GM19372 (cell line): ENCODE measurements at regions not wholly inside any gene's neighbourhood (a gene's known extent, or its start where the extent isn't known, plus 50 kb on each side); places are given as distances from the start of the nearest gene placed in this dataset.
"Not testable (repeated sequence)": the region's sequence is repeated elsewhere in the genome, so short reads cannot be mapped to it uniquely, and the experiment has no call there.

Experiments used
- ATAC-seq: cut with Tn5 transposase; IDR thresholded peaks from one replicate; pipeline ENCODE4 v1.9.1; 2021; ENCODE audit warnings: mild to moderate bottlenecking, low read depth, moderate library complexity; ENCODE audit not compliant: unreplicated experiment

DNA sequence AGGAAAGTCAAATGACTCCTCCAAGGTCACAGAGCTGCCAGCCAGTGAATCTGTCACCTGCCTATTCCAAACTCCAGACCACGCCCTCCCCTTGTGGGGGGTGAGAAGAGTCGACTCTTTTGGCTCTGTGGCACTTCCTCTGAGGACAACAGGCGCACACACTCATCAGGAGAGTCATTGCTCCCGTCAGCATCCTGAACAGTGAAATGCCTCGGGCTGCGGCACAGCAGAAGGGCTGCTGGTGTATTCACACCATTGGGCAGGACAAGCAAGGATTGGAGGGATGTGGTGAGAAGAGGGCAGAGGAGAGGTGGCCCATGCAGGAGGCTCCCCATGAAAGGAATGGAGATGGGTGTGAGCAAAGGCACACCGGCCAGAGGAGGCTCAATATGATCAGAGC lies 239.0 kb downstream of the TOMM20 start:
- no peak for ATAC-seq

GRCh38 chr1:234888247-234888646 lies 240.4 kb downstream of the TOMM20 start:
- ATAC-seq, result not testable (repeated sequence)

GRCh38 chr1:234887016-234887900 lies 241.4 kb downstream of the TOMM20 start:
- ATAC-seq, result no peak

- no peak for ATAC-seq
Observed at GRCh38 chr1:234886081-234886984, 242.3 kb downstream of the TOMM20 start.

- ATAC-seq, result no peak
Observed at GRCh38 chr1:234885601-234886000, 243.0 kb downstream of the TOMM20 start.

GRCh38 chr1:234884701-234885100 lies 243.9 kb downstream of the TOMM20 start:
- ATAC-seq, result no peak

DNA sequence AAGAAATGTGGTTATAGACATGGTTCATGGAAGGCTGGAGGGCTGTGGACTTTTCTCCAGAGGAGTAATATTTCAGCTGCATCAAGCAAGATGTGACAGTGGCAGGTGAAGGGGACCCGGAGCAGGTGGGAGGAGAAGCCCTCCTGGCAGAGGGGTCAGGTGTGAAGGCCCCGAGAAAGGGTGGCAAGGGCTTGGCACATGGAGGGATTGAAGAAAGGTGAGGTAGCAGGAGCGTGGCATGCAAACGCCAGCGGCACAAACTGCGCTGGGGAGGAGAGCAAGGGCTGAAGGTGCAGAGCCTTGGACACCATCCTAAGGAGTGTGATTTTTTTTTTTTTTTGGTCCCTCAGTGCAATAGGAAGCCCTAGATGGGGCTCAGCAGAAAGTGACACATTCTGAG lies 244.6 kb downstream of the TOMM20 start:
- no peak for ATAC-seq

DNA sequence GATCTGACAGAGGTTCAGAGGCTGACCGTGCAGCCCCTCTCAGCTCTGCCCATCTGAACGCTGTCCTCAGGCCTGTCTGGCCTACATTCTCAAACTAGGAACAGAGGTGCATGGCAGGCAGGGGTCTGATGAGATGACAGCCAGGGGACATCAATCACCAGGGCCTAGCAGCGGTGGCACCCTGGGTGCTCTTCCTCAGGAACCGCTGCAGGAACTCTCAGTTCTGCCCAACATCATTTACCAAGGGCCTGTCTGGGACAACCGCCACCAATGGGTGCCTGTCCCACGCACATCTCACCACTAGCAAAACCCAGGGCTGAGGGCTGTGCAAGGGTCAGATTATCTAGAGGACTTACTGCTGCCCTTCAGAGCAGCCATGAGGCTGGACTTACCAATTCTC lies 245.7 kb downstream of the TOMM20 start:
- ATAC-seq, result no peak

DNA sequence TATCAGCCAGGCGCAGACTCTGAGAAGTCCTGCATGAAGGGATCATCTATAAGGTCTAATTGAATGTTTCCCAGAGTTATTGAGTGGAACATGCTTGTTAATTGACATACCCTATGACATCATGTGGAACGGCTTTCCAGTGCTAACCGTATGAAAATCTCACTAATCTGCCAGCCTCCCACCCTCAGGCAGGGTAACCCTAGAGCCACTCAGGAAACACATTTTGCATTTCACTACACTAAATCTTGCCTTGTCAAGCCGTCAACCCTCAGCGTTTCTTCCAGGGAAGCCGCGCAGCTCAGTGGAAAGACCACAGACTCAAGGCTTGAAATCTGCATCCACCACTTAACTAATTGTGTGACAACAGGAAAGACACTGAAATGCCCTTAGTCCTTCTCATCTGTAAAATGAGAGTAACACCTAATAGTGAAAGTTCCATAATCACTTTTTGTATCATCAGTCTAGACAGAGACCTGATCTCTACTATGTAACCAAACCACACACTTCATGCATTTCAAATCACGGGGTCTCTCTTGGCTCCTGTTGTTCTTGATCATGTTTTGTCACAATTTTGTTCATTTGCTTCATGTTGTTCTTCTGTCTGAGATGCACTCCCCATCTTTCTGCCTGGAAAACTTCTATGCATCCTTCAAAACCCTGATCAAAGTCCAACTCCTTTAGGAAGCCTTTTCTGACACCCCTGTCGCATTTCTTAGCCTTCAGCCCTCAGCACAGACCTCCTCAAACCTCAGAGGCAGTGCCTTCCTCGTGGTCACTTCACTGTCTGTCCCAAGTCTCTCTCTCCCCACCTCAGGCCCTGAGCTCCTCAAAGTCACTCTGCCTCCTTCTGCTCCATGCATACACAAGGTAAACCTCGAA lies 246.5 kb downstream of the TOMM20 start:
- ATAC-seq, result peak; percentile 82

GRCh38 chr1:234879147-234880080 lies 249.2 kb downstream of the TOMM20 start:
- ATAC-seq, result no peak

- ATAC-seq, result no peak
Observed at GRCh38 chr1:234878288-234878687, 250.3 kb downstream of the TOMM20 start.

DNA sequence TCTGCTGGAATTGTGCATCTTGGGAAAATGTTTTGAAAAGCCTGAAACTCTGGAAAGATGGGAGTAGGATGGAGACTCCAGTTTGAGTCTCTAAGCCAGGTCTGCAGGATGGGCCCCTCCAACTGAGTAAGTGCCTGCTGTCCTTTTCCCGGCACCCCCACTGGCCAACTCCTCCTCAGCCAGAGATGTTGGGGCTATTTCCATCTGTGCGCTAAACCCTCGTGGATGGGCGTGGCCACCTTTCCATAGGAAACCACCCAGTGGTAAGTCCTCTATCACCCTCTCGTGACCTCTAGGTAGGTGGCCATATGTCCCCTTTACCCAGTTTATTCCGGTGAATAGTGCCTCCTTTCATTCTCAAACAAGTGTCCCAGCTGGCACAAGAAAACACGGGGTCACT lies 250.9 kb downstream of the TOMM20 start:
- no peak for ATAC-seq

DNA sequence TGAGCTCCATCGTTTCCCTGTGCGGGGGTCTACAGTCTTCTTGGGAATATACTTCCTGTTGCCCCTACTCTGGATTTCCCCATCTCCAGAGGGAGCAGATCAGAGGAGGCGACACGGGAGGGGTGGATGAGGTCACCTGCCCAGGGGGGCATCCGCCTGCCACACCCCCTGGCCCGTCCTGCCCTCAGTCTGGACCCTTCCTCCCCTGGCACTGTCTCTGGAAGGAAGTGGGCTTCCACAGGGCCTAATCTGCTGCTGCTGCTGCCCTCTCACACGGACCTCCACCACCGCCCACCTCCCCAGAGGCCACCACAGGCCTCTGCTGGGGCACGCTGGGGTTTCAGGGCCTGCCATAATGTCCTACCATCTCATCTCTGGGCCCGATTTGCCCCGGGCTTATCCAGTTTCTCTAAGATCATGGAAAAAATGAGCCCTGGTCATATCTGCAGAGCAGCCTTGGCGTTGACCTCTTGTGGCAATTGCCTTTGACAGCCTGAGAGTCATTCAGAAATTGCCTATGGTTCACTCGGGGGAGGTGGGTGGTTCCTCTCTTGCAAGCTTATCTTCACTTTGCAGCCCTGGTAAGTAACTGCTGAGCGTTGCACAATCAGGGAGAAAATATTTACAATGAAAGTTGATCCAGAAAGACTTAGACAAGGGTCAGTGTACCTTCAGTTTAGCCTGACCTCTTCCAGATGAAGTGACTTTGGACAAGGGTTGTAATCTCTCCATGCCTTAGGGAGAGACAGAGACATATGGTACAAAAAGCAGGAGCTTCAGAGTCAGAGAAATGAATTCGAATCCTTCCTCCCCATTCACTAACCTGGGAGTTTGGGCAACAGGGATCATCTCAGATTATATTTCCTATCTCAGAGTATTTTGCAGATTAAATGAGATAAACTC lies 252.4 kb downstream of the TOMM20 start:
- no peak for ATAC-seq

DNA sequence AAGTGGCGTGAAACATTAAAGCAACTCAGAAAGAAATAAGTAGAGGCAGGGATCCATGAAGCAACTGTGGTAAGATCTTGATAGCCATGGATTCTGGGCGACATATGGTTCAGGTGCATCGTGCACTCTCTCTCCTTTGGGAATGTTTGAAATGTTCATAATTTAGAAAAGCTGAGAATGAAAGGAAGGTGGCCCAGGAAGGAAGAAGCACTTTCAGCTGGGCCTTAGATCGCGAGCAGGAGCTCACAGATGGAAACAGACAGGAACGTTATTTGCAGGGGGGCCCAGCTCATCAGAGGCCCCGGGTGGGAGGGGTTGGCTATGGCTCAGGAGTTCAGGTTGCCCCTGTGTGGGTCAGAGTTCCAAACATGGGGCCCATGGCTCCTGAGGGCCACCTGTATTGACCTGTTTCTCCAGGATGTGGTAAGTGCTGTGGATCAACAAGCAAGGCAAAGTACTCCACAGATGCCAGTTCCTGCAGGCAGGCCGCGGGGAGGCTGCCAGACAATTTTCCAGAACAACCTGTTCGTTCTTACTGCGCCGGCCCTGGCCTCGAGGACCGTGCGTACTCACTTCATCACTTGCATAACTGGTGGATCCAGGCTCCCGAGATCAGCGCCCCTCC lies 253.2 kb downstream of the TOMM20 start:
- no peak for ATAC-seq

GRCh38 chr1:234874291-234875288 lies 254.0 kb downstream of the TOMM20 start:
- no peak for ATAC-seq

DNA sequence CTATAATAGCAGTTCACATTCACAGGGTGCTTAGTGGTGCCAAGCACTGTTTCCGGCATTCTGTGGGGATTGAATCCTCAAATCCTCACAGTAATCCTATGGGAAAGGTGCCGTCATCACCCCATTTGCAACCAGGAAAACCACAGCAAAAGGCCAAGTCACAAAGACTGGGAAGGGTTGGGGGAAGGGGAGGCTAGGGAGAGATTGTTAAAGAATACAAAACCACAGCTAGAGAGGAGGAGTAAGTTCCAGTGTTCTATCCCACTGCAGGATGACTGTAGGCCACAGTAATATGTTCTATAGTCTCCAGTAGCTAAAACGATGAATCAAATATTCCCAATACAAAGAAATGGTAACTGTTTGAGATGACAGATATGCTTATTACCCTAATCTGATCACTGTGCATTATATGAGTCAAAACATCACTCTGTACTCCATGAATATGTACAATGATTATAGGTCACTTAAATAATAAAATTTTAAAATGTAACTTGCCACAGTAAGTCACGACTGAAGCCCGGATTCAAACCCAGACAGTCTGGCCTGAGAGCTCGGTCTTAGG lies 256.8 kb downstream of the TOMM20 start:
- no peak for ATAC-seq
